ENCODE measurements at regions not wholly inside any gene's neighbourhood (a gene's known extent, or its start where the extent isn't known, plus 50 kb on each side); places are given as distances from the start of the nearest gene placed in this dataset.

- no peaks in the 10 kb centered on the region for H3K36me3 ChIP-seq
- 63% methylated on average over 1 of the region's 1 CpG for whole genome bisulfite sequencing (ENCODE audit: insufficient coverage, low coverage, low lambda C conversion rate, missing lambda C conversion rate)
- ATAC-seq, result no peak
- no peaks in the 10 kb centered on the region for H3K27me3 ChIP-seq
- no peak for DNase-seq
- intact Hi-C loops (cut with DNase I), result no loop called here
- H3K27ac ChIP-seq, result no peak overlapping the region
- no peak overlapping the region for H3K4me3 ChIP-seq
- H3K9me3 ChIP-seq, result no peaks in the 10 kb centered on the region
- TF ChIP-seq CTCF (IDR thresholded peaks at IDR 0.05), result no peak
- TF ChIP-seq POLR2A (IDR thresholded peaks at IDR 0.05), result no peak
- no peaks in the 10 kb centered on the region for H3K4me1 ChIP-seq
Measured at GRCh38 chr1:55750628-55750995, 535.4 kb upstream of the USP24 start.

DNA sequence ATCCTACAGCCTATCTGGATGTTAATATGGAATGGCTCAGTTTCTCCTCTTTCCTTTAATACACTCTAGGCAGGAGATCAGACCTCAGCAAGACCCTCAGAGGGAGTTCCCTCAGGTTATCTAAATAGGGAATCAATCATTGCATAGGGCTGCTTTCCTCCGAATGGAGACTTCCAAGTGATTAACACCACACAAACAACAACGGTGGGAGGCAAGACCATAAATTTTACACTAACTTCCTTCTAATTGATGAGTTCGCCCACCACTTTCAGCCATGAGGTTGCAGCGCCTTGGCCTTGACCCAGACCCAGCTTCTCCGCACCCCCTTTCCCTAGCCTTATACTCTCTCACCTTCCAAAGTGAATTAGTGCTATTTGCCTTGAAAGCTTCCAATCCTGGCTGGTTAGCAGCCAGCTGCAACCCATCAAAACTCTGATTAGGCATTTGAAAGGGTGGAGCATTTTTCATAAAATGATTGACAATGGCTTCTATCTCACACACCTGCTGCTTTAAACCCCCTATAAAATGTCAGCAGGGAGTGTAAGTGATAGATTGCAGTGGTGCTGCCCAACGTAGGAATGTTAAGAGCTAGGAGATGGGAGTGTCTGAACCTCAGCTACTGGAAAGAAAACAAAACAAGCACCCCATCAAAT lies 534.9 kb upstream of the USP24 start:
- no peak for TF ChIP-seq POLR2A (IDR thresholded peaks at IDR 0.05)
- TF ChIP-seq CTCF (IDR thresholded peaks at IDR 0.05), result no peak
- H3K4me1 ChIP-seq, result no peaks in the 10 kb centered on the region
- H3K4me3 ChIP-seq, result no peak overlapping the region
- 75% methylated on average over 1 of the region's 6 CpGs for WGBS (ENCODE audit: insufficient coverage, low coverage, low lambda C conversion rate, missing lambda C conversion rate)
- H3K36me3 ChIP-seq, result no peaks in the 10 kb centered on the region
- H3K27me3 ChIP-seq, result no peaks in the 10 kb centered on the region
- H3K27ac ChIP-seq, result no peak overlapping the region
- intact Hi-C loops (cut with DNase I), result no loop called here
- no peaks in the 10 kb centered on the region for H3K9me3 ChIP-seq
- DNase-seq (no peak), ATAC-seq (no peak)

DNA sequence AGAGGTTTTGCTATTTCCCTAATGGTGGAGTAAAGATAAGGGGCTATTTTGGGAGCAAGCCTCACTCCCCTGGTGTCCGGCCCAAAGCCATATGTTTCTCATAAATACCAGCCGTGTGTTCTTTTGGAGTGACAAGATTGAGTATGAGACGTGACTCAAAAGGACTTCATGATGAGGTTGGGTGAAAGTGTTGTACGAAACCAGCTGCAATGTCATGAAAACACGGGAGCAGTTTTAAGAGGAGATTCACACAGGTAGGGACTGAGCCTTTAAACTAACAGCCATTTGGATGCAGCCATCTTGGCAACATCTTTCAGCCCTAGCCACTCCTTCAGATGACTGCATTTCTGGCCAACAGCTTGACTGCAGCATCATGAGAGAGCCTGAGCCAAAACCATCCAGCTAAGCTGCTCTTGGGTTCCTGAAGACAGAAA lies 532.3 kb upstream of the USP24 start:
- Histone ChIP-seq H3K4me3 (no peak overlapping the region), H3K27ac (no peak overlapping the region), H3K27me3 (no peaks in the 10 kb centered on the region), H3K36me3 (no peaks in the 10 kb centered on the region), H3K4me1 (no peaks in the 10 kb centered on the region), H3K9me3 (no peaks in the 10 kb centered on the region)
- DNase-seq (no peak), ATAC-seq (no peak)
- intact Hi-C loops (cut with DNase I), result no loop called here
- TF ChIP-seq CTCF (IDR thresholded peaks at IDR 0.05) (no peak), POLR2A (IDR thresholded peaks at IDR 0.05) (no peak)
- WGBS (ENCODE audit: insufficient coverage, low coverage, low lambda C conversion rate, missing lambda C conversion rate), result 61% methylated on average over 4 of the region's 5 CpGs

DNA sequence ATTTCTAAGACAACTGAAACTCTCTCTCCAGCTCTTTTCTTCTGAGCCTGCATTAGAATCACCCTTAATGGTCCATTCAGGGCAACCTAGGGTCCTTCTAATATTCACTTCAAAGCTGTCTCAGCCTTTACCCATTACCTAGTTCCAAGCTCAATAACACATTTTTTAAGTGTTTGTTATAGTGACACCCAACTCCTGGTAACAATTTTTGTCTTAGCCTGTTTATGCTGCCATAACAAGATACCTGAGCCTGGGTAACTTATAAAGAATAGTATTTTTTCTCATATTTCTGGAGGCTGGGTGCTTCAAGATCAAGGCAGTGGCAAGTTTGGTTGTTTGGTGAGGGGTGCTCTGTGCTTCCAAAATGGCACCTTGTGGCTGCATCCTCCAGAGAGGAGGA lies 531.5 kb upstream of the USP24 start:
- intact Hi-C loops (cut with DNase I), result no loop called here
- H3K36me3 ChIP-seq, result no peaks in the 10 kb centered on the region
- ATAC-seq, result no peak

More for the DNA sequence above, 531.5 kb upstream of the USP24 start:
- H3K27me3 ChIP-seq, result no peaks in the 10 kb centered on the region
- no peaks in the 10 kb centered on the region for H3K4me1 ChIP-seq
- DNase-seq, result no peak
- TF ChIP-seq CTCF (IDR thresholded peaks at IDR 0.05) (no peak), POLR2A (IDR thresholded peaks at IDR 0.05) (no peak)
- H3K9me3 ChIP-seq, result no peaks in the 10 kb centered on the region
- no peak overlapping the region for H3K4me3 ChIP-seq
- H3K27ac ChIP-seq, result no peak overlapping the region
